ENCODE measurements at regions not wholly inside any gene's neighbourhood (a gene's known extent, or its start where the extent isn't known, plus 50 kb on each side); places are given as distances from the start of the nearest gene placed in this dataset.

DNA sequence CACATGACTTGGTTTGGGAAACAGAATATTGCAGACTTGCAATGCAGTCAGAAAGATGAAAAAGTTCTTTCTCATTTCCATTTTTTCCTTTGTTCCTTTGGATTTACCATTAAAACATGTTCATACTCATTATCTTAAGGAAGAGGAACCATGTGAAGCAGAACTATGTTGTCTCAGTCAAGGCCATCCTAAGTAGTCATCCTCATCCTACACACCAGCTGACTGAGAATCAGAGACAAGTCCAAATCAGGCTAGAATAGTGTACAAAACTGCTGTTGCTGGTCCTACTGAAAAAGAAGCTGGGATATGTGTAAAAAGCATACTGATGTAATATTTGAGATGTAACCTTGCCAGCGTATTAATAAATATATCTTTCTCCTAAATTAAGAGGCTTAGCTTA, 433.4 kb downstream of the SLITRK5 start:
- DNase-seq (ENCODE audit: insufficient read length) (no peak), FAIRE-seq (no peak)
- TF ChIP-seq TAF1 (IDR thresholded peaks at IDR 0.05; ENCODE audit: borderline replicate concordance, low read depth, low read length) (no peak), POLR2AphosphoS5 (IDR thresholded peaks at IDR 0.05; ENCODE audit: low read depth, low read length) (no peak), POLR2A (IDR thresholded peaks at IDR 0.05; ENCODE audit: low read depth, low read length) (no peak)

GRCh38 chr13:88107570-88107969, 436.4 kb downstream of the SLITRK5 start:
- DNase-seq (ENCODE audit: insufficient read length): no peak
- no peak for FAIRE-seq

DNA sequence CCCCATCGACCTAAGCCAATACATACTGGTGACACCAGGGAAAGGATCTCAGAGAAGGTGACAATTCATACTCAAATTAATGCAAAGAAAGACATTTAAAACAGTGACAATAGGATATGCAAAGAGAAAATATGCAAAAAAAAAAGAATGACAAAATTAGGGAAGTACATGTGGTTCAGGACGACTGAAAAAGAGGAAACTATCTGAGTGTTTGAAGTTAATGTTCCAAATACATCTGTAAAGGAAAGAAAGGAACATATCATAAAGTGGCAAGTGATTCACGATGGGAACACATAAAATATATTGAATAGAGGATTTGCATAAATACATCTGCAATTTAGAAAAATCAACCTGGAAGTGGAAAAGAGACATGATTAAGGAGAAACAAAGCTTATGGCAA, 441.4 kb downstream of the SLITRK5 start:
- FAIRE-seq: no peak
- no peak for DNase-seq (ENCODE audit: insufficient read length)
- TF ChIP-seq TAF1 (IDR thresholded peaks at IDR 0.05; ENCODE audit: borderline replicate concordance, low read depth, low read length): no peak
- TF ChIP-seq POLR2AphosphoS5 (IDR thresholded peaks at IDR 0.05; ENCODE audit: low read depth, low read length): no peak
- no peak for TF ChIP-seq POLR2A (IDR thresholded peaks at IDR 0.05; ENCODE audit: low read depth, low read length)

More at GRCh38 chr13:88107570-88107969, 436.4 kb downstream of the SLITRK5 start:
- TF ChIP-seq TAF1 (IDR thresholded peaks at IDR 0.05; ENCODE audit: borderline replicate concordance, low read depth, low read length) (no peak), POLR2AphosphoS5 (IDR thresholded peaks at IDR 0.05; ENCODE audit: low read depth, low read length) (no peak), POLR2A (IDR thresholded peaks at IDR 0.05; ENCODE audit: low read depth, low read length) (no peak)

DNA sequence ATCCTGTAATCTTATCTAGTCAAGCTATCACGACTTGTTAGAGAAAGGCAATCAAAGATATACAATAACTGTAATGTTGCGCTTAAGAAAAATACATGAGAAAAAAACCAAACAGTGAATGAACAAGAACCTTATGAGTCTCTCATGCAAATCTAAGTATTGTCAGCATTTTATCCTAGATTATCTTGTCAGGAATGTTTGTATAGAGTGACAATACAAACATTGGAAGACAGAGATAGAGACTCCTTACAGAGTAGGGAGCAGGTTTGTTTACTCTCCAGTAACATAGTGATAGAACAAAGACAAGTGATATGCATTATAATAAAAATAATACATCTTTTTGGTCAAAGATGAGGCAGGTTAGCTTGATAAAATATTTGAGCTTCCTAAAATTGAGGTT, 444.8 kb downstream of the SLITRK5 start:
- DNase-seq (ENCODE audit: insufficient read length): no peak
- no peak for FAIRE-seq
- TF ChIP-seq TAF1 (IDR thresholded peaks at IDR 0.05; ENCODE audit: borderline replicate concordance, low read depth, low read length) (no peak), POLR2A (IDR thresholded peaks at IDR 0.05; ENCODE audit: low read depth, low read length) (no peak), POLR2AphosphoS5 (IDR thresholded peaks at IDR 0.05; ENCODE audit: low read depth, low read length) (no peak)

GRCh38 chr13:88118952-88119351, 447.8 kb downstream of the SLITRK5 start:
- FAIRE-seq (no peak), DNase-seq (ENCODE audit: insufficient read length) (no peak)
- TF ChIP-seq TAF1 (IDR thresholded peaks at IDR 0.05; ENCODE audit: borderline replicate concordance, low read depth, low read length) (no peak), POLR2AphosphoS5 (IDR thresholded peaks at IDR 0.05; ENCODE audit: low read depth, low read length) (no peak), POLR2A (IDR thresholded peaks at IDR 0.05; ENCODE audit: low read depth, low read length) (no peak)

DNA sequence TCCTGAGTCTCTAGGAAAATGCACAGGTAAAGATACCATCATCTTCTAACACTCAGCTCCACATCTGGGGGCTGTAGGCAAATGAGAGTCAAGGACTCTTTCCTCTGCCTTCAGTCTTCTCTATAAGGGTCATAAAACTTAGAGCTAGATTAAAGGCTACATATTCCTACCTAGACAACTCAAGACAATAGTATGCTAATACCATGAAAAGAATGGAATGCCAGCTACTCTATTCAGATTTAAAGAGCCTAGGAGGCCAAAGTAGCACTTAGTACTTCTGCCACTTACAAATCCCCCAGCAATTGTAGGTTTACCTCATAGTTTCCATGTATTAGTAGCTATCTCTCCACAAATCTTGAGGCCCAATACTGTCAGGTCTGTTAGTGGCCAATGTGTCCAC, 453.0 kb downstream of the SLITRK5 start:
- no peak for TF ChIP-seq POLR2A (IDR thresholded peaks at IDR 0.05; ENCODE audit: low read depth, low read length)
- TF ChIP-seq POLR2AphosphoS5 (IDR thresholded peaks at IDR 0.05; ENCODE audit: low read depth, low read length): no peak
- no peak for TF ChIP-seq TAF1 (IDR thresholded peaks at IDR 0.05; ENCODE audit: borderline replicate concordance, low read depth, low read length)
- FAIRE-seq (no peak), DNase-seq (ENCODE audit: insufficient read length) (no peak)

DNA sequence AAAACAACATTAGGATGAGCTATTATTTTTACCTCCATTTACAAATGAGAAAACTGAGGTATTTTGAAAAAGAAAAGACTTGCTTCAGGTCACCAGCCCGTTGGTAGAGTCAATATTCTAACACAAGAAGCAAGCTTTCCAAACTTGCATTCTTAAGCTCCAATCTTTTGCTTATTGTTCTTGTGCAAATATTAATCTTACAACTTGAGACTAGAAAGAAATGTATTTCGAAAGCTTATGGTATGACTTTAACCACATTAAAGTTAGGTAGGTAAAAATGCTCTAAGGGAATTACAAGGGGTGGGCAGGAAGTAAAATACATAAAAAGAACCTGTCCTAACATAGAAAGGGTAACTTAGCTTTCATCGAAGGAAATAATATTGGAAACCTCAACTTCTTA, 453.9 kb downstream of the SLITRK5 start:
- FAIRE-seq (no peak), DNase-seq (ENCODE audit: insufficient read length) (no peak)
- TF ChIP-seq POLR2AphosphoS5 (IDR thresholded peaks at IDR 0.05; ENCODE audit: low read depth, low read length): no peak
- no peak for TF ChIP-seq POLR2A (IDR thresholded peaks at IDR 0.05; ENCODE audit: low read depth, low read length)
- no peak for TF ChIP-seq TAF1 (IDR thresholded peaks at IDR 0.05; ENCODE audit: borderline replicate concordance, low read depth, low read length)

DNA sequence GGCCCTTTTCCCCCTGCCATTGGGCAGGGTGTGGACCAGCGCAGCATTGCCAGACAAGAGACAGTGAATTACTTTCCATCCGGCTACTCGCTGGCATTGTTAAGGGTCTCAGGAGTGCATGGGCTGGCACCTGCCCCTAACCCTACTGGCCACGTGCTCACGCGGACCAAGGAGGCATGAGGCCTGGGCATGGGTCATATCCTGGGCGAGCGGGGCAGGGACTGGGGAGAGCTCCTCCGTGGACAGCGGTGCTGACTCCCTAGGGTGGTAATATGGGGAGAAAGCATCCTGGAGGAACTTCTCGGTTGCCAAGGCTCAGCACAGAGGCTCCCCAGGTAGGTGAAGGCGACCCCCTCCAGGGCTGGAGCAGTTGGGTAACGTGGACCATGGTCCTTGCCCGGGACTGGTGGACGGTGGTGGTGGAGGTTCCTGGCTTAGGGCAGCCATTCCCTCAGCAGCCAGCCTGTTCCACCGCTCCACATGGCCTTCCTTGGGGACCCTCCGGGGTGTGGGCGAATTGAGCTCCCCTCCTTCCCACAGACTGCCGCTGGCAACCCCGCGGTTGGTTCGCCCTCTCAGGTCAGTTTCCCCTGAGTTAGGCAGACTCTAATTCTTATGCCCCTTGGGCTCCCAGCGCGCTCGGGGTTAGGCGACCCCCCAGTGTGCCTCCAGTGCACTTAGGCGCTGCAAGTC, 465.1 kb downstream of the SLITRK5 start:
- FAIRE-seq (no peak), DNase-seq (ENCODE audit: insufficient read length) (no peak)
- no peak for TF ChIP-seq POLR2AphosphoS5 (IDR thresholded peaks at IDR 0.05; ENCODE audit: low read depth, low read length)
- TF ChIP-seq POLR2A (IDR thresholded peaks at IDR 0.05; ENCODE audit: low read depth, low read length): no peak
- TF ChIP-seq TAF1 (IDR thresholded peaks at IDR 0.05; ENCODE audit: borderline replicate concordance, low read depth, low read length): no peak

DNA sequence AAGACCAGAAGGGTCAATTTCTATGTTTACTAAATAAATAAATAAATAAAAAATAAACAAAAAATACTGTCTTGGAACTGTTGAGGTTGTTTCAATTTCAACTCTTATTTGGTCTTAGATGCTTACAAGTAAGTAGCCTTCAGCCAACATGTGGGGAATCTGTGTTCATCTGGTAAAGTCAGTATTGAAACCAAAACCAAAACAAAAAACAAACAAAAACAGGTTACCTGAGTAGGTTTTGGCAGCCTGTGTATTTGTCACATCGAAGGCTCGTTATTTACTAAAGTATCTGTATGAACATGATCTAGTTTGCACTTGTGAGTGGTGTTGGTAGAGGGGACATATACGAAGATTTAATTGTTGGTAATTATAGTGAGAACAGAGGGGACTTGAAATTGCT, 471.5 kb downstream of the SLITRK5 start:
- FAIRE-seq (no peak), DNase-seq (ENCODE audit: insufficient read length) (no peak)
- TF ChIP-seq TAF1 (IDR thresholded peaks at IDR 0.05; ENCODE audit: borderline replicate concordance, low read depth, low read length) (no peak), POLR2A (IDR thresholded peaks at IDR 0.05; ENCODE audit: low read depth, low read length) (no peak), POLR2AphosphoS5 (IDR thresholded peaks at IDR 0.05; ENCODE audit: low read depth, low read length) (no peak)

- FAIRE-seq (no peak), DNase-seq (ENCODE audit: insufficient read length) (no peak)
- no peak for TF ChIP-seq POLR2A (IDR thresholded peaks at IDR 0.05; ENCODE audit: low read depth, low read length)
- TF ChIP-seq TAF1 (IDR thresholded peaks at IDR 0.05; ENCODE audit: borderline replicate concordance, low read depth, low read length): no peak
- TF ChIP-seq POLR2AphosphoS5 (IDR thresholded peaks at IDR 0.05; ENCODE audit: low read depth, low read length): no peak
Observed at GRCh38 chr13:88144580-88144979, 473.4 kb downstream of the SLITRK5 start.

DNA sequence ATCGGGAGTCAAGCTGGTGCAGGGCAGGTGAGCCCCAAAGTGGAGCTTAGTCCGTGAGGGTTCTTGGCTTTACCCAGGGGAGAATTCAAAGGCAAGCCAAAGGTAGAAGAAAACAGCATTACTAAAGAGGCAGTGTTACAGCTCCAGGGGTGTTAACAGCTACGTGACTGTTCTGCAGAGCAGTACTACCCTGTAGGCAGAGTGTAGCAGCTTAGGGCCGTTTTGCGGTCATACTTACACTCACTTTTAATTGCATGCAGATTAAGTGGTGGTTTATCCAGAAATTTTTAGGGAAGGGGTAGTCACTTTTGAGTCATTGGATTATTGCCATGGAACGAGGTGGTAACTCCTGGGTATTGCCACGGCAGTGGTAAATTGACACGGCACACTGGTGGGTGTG, 482.2 kb downstream of the SLITRK5 start:
- DNase-seq (ENCODE audit: insufficient read length) (no peak), FAIRE-seq (no peak)
- no peak for TF ChIP-seq TAF1 (IDR thresholded peaks at IDR 0.05; ENCODE audit: borderline replicate concordance, low read depth, low read length)
- no peak for TF ChIP-seq POLR2AphosphoS5 (IDR thresholded peaks at IDR 0.05; ENCODE audit: low read depth, low read length)
- TF ChIP-seq POLR2A (IDR thresholded peaks at IDR 0.05; ENCODE audit: low read depth, low read length): no peak

DNA sequence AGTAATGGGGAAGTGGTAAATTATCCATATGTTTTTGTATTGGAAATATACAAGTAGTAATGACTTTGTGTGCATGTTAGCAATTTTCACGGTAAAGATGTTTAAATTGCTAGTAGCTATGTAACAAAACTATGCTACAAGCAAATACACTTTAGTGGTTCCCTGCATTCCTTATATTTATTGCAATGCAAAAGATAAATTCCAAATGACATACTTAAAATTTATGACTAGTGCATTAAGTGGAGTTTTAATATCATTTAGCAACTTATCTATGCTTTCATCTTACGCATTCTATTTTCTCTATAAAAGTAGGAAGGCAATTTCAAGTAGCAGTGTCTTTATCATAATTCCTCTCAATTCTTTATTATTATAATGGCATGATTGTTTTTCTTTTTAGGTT, 482.8 kb downstream of the SLITRK5 start:
- DNase-seq (ENCODE audit: insufficient read length) (no peak), FAIRE-seq (no peak)
- no peak for TF ChIP-seq POLR2AphosphoS5 (IDR thresholded peaks at IDR 0.05; ENCODE audit: low read depth, low read length)
- no peak for TF ChIP-seq POLR2A (IDR thresholded peaks at IDR 0.05; ENCODE audit: low read depth, low read length)
- no peak for TF ChIP-seq TAF1 (IDR thresholded peaks at IDR 0.05; ENCODE audit: borderline replicate concordance, low read depth, low read length)

All from GM12892 (cell line).